Memory B cell (primary cell): ENCODE measurements at regions not wholly inside any gene's neighbourhood (a gene's known extent, or its start where the extent isn't known, plus 50 kb on each side); places are given as distances from the start of the nearest gene placed in this dataset.

Experiments
- ATAC-seq: fragments of 150-1000 bp; cut with Tn5 transposase; 2 replicates; pipeline ENCODE4 v1.10.0; 2021; ENCODE audit warnings: low read depth, mild to moderate bottlenecking, moderate library complexity
- DNase-seq, 2 donors: peaks; one replicate each; pipeline ENCODE4 v3.0.0; 2022; ENCODE audit warnings: low spot score in 2 of 2
- H3K27ac Mint-ChIP-seq: one replicate; pipeline ENCODE4 v1.8.0; 2022; ENCODE audit warnings: mild to moderate bottlenecking, moderate library complexity, mixed read lengths
- H3K27me3 Mint-ChIP-seq: one replicate; pipeline ENCODE4 v1.8.0; 2022; ENCODE audit warnings: mixed read lengths
- H3K36me3 Mint-ChIP-seq: one replicate; pipeline ENCODE4 v1.8.0; 2022; ENCODE audit warnings: mild to moderate bottlenecking, mixed read lengths
- H3K4me1 Mint-ChIP-seq: one replicate; pipeline ENCODE4 v1.8.0; 2022; ENCODE audit warnings: mixed read lengths
- H3K4me3 Mint-ChIP-seq: one replicate; pipeline ENCODE4 v1.8.0; 2022; ENCODE audit warnings: mild to moderate bottlenecking, moderate library complexity, mixed read lengths
- H3K9me3 Mint-ChIP-seq: one replicate; pipeline ENCODE4 v1.8.0; 2022; ENCODE audit warnings: mixed read lengths

DNA sequence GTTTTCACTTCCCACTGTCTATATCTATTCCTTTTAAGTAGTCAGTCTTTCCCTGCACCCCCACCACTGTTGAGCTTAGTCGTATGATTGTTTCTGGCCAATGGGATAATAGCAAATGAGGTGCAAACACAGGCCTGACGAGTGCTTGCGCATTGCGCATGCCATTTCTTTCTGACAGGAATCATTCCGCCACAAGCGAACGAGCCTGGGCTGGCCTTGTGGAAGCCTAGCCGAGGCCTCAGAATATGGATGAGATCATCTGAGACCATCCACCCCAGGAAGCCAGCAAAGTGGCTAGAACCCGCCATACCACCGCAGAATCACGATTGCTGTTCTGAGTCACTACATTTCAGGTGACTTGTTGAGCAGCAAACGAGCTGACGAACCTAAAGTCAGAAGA lies 52.2 kb upstream of the PRL start:
- no peaks in the 10 kb centered on the region for H3K4me1 Mint-ChIP-seq
- ATAC-seq (no peak), DNase-seq (no peak)
- no peak overlapping the region for H3K4me3 Mint-ChIP-seq
- no peak overlapping the region for H3K27ac Mint-ChIP-seq
- H3K36me3 Mint-ChIP-seq: no peaks in the 10 kb centered on the region
- peaks cover 7% of the 10 kb centered on the region for H3K9me3 Mint-ChIP-seq
- peaks cover 1% of the 10 kb centered on the region for H3K27me3 Mint-ChIP-seq

DNA sequence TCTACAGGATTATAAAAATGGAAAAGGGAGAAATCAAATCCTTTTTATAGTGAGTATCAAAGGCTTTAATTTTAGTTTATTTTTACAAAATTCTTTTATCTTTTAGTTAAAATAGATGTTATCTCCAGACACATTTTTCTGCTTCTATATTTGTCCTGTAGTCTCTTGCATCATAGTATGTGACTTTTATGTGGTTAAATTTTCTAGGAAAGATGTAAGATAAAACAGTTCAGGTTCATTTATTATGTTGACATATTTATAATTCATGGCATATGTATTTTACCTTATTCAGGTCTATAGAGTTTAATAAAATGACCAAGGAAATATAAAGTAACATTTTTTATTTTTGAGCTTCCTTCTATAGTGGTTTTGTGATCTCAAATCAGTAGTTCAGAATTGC lies 52.7 kb upstream of the PRL start:
- Mint-ChIP-seq H3K4me3 (no peak overlapping the region), H3K36me3 (no peaks in the 10 kb centered on the region), H3K27ac (no peak overlapping the region), H3K4me1 (no peaks in the 10 kb centered on the region), H3K27me3 (peaks cover 1% of the 10 kb centered on the region), H3K9me3 (peaks cover 7% of the 10 kb centered on the region)
- DNase-seq (no peak), ATAC-seq (no peak)

- Mint-ChIP-seq H3K36me3 (no peaks in the 10 kb centered on the region), H3K27me3 (peaks cover 1% of the 10 kb centered on the region), H3K27ac (no peak overlapping the region), H3K4me1 (no peaks in the 10 kb centered on the region), H3K9me3 (peaks cover 4% of the 10 kb centered on the region), H3K4me3 (no peak overlapping the region)
- no peak for ATAC-seq
- no peak for DNase-seq
Observed at GRCh38 chr6:22350109-22350508, 53.3 kb upstream of the PRL start.

- Mint-ChIP-seq H3K36me3 (no peaks in the 10 kb centered on the region), H3K27me3 (no peaks in the 10 kb centered on the region), H3K9me3 (peaks cover 3% of the 10 kb centered on the region), H3K4me1 (no peaks in the 10 kb centered on the region), H3K4me3 (no peak overlapping the region), H3K27ac (no peak overlapping the region)
- DNase-seq (no peak), ATAC-seq (no peak)
Observed at GRCh38 chr6:22353101-22353500, 56.3 kb upstream of the PRL start.

GRCh38 chr6:22356362-22356940 lies 59.6 kb upstream of the PRL start:
- H3K9me3 Mint-ChIP-seq: peaks cover 10% of the 10 kb centered on the region
- H3K27ac Mint-ChIP-seq: no peak overlapping the region
- H3K27me3 Mint-ChIP-seq: no peaks in the 10 kb centered on the region
- H3K36me3 Mint-ChIP-seq: no peaks in the 10 kb centered on the region
- H3K4me1 Mint-ChIP-seq: no peaks in the 10 kb centered on the region
- H3K4me3 Mint-ChIP-seq: no peak overlapping the region
- ATAC-seq (no peak), DNase-seq (no peak)

DNA sequence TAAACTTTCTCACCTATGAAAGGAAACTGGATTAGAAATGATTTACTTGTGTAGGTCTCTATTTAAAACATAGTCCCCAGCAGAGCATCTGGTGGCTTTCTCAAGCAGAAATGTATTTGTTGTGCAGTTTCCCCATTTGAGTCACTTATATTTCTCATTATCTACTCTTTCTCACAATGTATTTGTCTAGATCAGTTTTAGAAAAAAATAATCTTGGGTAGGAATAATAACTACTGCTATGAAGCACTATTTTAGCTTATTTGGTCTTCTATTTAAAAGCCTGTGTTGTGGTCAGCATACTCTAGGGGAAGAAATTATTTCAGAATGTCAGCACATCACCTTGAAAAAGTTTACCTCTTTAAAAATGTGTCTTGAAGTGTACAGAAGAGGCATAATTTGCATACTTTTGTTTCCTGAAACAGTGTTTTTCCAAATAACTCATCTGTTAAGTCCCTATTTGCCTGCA lies 60.9 kb upstream of the PRL start:
- ATAC-seq (no peak), DNase-seq (no peak)
- H3K27me3 Mint-ChIP-seq: no peaks in the 10 kb centered on the region
- no peaks in the 10 kb centered on the region for H3K36me3 Mint-ChIP-seq
- H3K9me3 Mint-ChIP-seq: peaks cover 7% of the 10 kb centered on the region
- H3K4me1 Mint-ChIP-seq: no peaks in the 10 kb centered on the region
- no peak overlapping the region for H3K4me3 Mint-ChIP-seq
- no peak overlapping the region for H3K27ac Mint-ChIP-seq

DNA sequence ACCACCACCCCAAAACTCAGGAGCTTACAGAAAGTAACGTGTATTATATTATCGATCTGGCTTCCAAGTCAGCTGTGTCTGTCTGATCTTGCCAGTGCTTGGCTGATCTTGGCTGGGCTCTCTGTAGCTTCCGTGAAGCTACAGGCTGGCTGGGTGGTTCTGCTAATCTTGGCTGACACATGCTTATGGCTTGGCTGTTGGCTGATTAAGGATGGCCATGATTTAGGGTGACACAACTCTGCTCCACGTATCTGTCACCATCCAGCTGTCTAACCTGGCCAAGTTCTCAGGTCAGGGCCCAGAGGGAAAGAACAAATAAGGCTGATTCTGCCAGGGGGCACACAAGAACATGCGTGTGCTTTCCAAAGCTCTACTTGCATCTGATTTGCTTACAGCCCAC lies 64.7 kb upstream of the PRL start:
- Mint-ChIP-seq H3K36me3 (no peaks in the 10 kb centered on the region), H3K9me3 (peaks cover 7% of the 10 kb centered on the region), H3K27ac (no peak overlapping the region), H3K4me3 (no peak overlapping the region), H3K27me3 (no peaks in the 10 kb centered on the region), H3K4me1 (no peaks in the 10 kb centered on the region)
- ATAC-seq (no peak), DNase-seq (no peak)

- H3K4me1 Mint-ChIP-seq: no peaks in the 10 kb centered on the region
- peaks cover 7% of the 10 kb centered on the region for H3K9me3 Mint-ChIP-seq
- no peak for DNase-seq
- no peaks in the 10 kb centered on the region for H3K36me3 Mint-ChIP-seq
- H3K27me3 Mint-ChIP-seq: no peaks in the 10 kb centered on the region
- ATAC-seq: no peak
- no peak overlapping the region for H3K4me3 Mint-ChIP-seq
- no peak overlapping the region for H3K27ac Mint-ChIP-seq
Observed at GRCh38 chr6:22362361-22362760, 65.5 kb upstream of the PRL start.

DNA sequence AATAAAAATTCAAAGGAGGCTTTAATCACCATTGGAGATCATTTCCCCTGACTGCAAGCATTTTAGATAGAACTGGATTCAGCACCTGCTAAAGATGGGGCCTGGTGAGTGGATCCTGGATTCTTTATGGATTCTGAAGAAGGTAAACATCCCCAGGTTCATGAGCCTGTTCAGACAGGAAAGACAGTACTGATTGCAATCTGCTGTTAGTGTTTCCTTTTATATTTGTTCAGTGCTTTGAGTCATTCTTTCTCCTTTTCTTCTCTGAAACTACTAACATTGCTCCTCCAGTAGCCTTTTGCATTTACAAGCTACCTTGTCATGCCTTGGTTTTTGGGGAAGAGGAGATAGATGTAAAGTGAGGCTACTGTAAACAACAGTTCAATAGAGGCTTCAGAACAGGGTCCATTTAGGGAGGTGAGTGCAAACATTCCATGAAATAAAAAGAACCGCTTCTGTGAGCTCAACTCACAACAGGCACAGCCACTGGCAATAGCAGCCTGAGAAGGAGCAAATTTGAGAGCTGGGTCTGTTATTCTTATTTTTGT lies 66.4 kb upstream of the PRL start:
- peaks cover 8% of the 10 kb centered on the region for H3K9me3 Mint-ChIP-seq
- ATAC-seq (no peak), DNase-seq (no peak)
- H3K27me3 Mint-ChIP-seq: no peaks in the 10 kb centered on the region
- H3K27ac Mint-ChIP-seq: no peak overlapping the region
- H3K4me3 Mint-ChIP-seq: no peak overlapping the region
- H3K36me3 Mint-ChIP-seq: no peaks in the 10 kb centered on the region
- no peaks in the 10 kb centered on the region for H3K4me1 Mint-ChIP-seq

- Mint-ChIP-seq H3K4me1 (no peaks in the 10 kb centered on the region), H3K27ac (no peak overlapping the region), H3K27me3 (no peaks in the 10 kb centered on the region), H3K36me3 (no peaks in the 10 kb centered on the region), H3K9me3 (peaks cover 8% of the 10 kb centered on the region), H3K4me3 (no peak overlapping the region)
- DNase-seq (no peak), ATAC-seq (no peak)
Observed at GRCh38 chr6:22363714-22364239, 66.9 kb upstream of the PRL start.

- ATAC-seq: no peak
- DNase-seq: no peak
- H3K36me3 Mint-ChIP-seq: no peaks in the 10 kb centered on the region
- no peak overlapping the region for H3K27ac Mint-ChIP-seq
- no peaks in the 10 kb centered on the region for H3K27me3 Mint-ChIP-seq
- no peaks in the 10 kb centered on the region for H3K4me1 Mint-ChIP-seq
- H3K9me3 Mint-ChIP-seq: peaks cover 6% of the 10 kb centered on the region
- no peak overlapping the region for H3K4me3 Mint-ChIP-seq
Observed at GRCh38 chr6:22364306-22364705, 67.5 kb upstream of the PRL start.

DNA sequence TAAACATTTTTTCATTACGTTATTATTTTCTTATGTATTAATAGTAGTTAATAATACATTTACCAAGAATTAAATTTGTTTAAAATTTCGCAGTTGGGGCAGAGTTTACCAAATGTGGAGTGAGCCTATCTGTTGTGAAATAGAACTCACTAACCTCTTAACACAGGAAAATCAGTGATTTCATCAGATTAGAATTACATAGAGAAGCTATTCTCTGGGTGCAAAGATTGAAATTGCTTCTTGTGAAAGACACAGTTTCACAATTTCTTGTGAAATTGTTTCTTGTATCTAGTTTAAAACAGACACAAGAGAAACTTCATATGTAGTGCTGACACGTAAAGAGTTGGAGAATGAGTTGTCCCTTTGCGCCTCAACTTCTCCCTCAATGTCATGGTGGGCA lies 69.4 kb upstream of the PRL start:
- Mint-ChIP-seq H3K27me3 (no peaks in the 10 kb centered on the region), H3K27ac (no peak overlapping the region), H3K36me3 (no peaks in the 10 kb centered on the region), H3K4me3 (no peak overlapping the region), H3K9me3 (peaks cover 5% of the 10 kb centered on the region), H3K4me1 (no peaks in the 10 kb centered on the region)
- DNase-seq (no peak), ATAC-seq (no peak)

DNA sequence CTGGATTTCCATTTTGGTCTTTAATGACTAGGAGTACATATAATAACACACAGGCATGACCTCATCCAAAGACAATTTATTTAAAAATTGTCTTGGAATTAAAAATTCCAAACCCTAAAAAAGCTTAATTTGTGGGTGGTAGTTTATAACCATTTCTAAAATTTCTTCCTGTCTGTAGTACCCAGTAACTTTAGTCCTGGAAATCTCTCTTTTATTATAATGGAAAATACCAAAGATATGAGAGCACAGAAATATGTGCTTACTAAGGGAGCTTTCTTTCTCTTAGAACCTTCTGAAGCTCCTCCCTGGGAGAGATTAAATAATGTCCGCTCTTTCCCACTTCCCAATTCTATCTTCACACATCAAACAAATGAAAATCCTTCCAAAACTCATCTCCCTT lies 70.5 kb upstream of the PRL start:
- no peak overlapping the region for H3K27ac Mint-ChIP-seq

GRCh38 chr6:22368794-22369193 lies 72.0 kb upstream of the PRL start:
- Mint-ChIP-seq H3K9me3 (peaks cover 5% of the 10 kb centered on the region), H3K4me1 (no peaks in the 10 kb centered on the region), H3K27ac (no peak overlapping the region), H3K4me3 (no peak overlapping the region), H3K36me3 (no peaks in the 10 kb centered on the region), H3K27me3 (no peaks in the 10 kb centered on the region)
- ATAC-seq (no peak), DNase-seq (no peak)

More for the DNA sequence above, 70.5 kb upstream of the PRL start:
- H3K36me3 Mint-ChIP-seq: no peaks in the 10 kb centered on the region
- H3K4me3 Mint-ChIP-seq: no peak overlapping the region
- ATAC-seq (no peak), DNase-seq (no peak)
- no peaks in the 10 kb centered on the region for H3K27me3 Mint-ChIP-seq
- H3K9me3 Mint-ChIP-seq: peaks cover 5% of the 10 kb centered on the region
- no peaks in the 10 kb centered on the region for H3K4me1 Mint-ChIP-seq

DNA sequence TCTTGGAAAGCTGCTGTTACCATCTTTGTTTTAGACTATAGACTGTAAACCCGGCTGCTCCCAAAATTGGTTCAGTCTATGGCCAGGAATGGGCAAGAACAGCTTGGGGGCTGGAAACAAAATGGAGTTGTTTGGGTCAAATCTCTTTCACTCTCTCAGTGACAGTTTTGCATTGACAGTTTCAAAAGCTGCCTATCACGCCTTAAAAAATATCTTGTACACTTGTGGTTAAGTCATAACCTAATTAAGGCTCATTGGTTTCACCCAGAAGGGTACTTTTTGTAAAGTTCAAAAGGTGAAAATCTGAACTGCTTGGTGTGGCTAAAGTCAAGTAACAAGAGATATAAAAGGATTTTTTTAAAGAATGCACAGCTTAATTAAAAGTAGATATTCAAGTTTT lies 76.1 kb upstream of the PRL start:
- Mint-ChIP-seq H3K4me1 (no peaks in the 10 kb centered on the region), H3K27me3 (no peaks in the 10 kb centered on the region), H3K4me3 (no peak overlapping the region), H3K36me3 (no peaks in the 10 kb centered on the region), H3K9me3 (peaks cover 9% of the 10 kb centered on the region), H3K27ac (no peak overlapping the region)
- ATAC-seq (no peak), DNase-seq (no peak)
